ENCODE measurements at regions not wholly inside any gene's neighbourhood (a gene's known extent, or its start where the extent isn't known, plus 50 kb on each side); places are given as distances from the start of the nearest gene placed in this dataset.
A peak's percentile ranks its signal among the peaks of the same experiment; 100 is the strongest.

GRCh38 chr9:85884256-85884655 is 56.7 kb upstream of the NAA35 start:
- WGBS (ENCODE audit: low lambda C conversion rate, missing lambda C conversion rate) = 92% methylated on average over 8 of the region's 8 CpGs
- TF ChIP-seq CTCF (IDR thresholded peaks at IDR 0.05; ENCODE audit: poor library complexity) (no peak), EZH2phosphoT487 (IDR thresholded peaks at IDR 0.05; ENCODE audit: low read depth, severe bottlenecking, unreplicated experiment) (no peak), EZH2 (IDR thresholded peaks at IDR 0.05; ENCODE audit: borderline replicate concordance) (no peak)
- H3K4me2 ChIP-seq = no peak overlapping the region

DNA sequence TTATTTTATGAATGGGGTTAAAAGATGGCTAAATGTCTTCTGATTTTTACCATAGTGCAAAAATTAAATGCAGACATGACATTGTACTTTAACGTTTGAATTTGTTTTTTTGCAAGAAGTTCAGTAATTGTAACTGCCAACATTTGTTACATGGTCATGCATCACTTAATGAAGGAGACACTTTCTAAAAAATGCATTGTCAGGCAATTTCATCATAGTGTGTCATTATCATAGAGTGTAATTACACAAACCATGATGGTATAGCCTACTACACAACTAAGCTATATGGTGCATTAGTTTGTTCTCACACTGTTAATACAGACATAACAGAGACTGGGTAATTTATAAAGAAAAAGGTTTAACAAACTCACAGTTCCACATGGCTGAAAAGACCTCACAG is 50.0 kb upstream of the NAA35 start:
- no peaks in the 10 kb centered on the region for H4K20me1 ChIP-seq (ENCODE audit: insufficient read depth, poor library complexity, severe bottlenecking)
- no peak overlapping the region for H3K4me3 ChIP-seq
- H3K4me2 ChIP-seq = no peak overlapping the region
- H3K36me3 ChIP-seq (replicated peaks; ENCODE audit: insufficient read depth, low read depth) = no peaks in the 10 kb centered on the region
- whole genome bisulfite sequencing (ENCODE audit: low lambda C conversion rate, missing lambda C conversion rate) = 94% methylated on average over 1 of the region's 1 CpG
- TF ChIP-seq CTCF (IDR thresholded peaks at IDR 0.05; ENCODE audit: poor library complexity) (no peak), EZH2 (IDR thresholded peaks at IDR 0.05; ENCODE audit: borderline replicate concordance) (no peak), EZH2phosphoT487 (IDR thresholded peaks at IDR 0.05; ENCODE audit: low read depth, severe bottlenecking, unreplicated experiment) (no peak)
- H3K4me1 ChIP-seq (ENCODE audit: insufficient read depth) = no peaks in the 10 kb centered on the region
- no peaks in the 10 kb centered on the region for H3K79me2 ChIP-seq
- no peak overlapping the region for H2AFZ ChIP-seq
- H3K9me2 ChIP-seq (replicated peaks; ENCODE audit: insufficient read depth) = no peaks in the 10 kb centered on the region
- no peak for DNase-seq (ENCODE audit: low spot score)
- H3K9me3 ChIP-seq (ENCODE audit: low read depth) = no peaks in the 10 kb centered on the region
- no peak overlapping the region for H3K27ac ChIP-seq
- H3K27me3 ChIP-seq = no peaks in the 10 kb centered on the region

More at GRCh38 chr9:85884256-85884655, 56.7 kb upstream of the NAA35 start:
- peak; percentile 7 for DNase-seq (ENCODE audit: low spot score)
- H3K9me3 ChIP-seq (ENCODE audit: low read depth) = no peaks in the 10 kb centered on the region
- no peaks in the 10 kb centered on the region for H3K9me2 ChIP-seq (replicated peaks; ENCODE audit: insufficient read depth)
- H3K4me3 ChIP-seq = no peak overlapping the region
- no peaks in the 10 kb centered on the region for H3K36me3 ChIP-seq (replicated peaks; ENCODE audit: insufficient read depth, low read depth)
- no peaks in the 10 kb centered on the region for H3K79me2 ChIP-seq
- no peak overlapping the region for H3K27ac ChIP-seq
- H4K20me1 ChIP-seq (ENCODE audit: insufficient read depth, poor library complexity, severe bottlenecking) = no peaks in the 10 kb centered on the region
- no peaks in the 10 kb centered on the region for H3K27me3 ChIP-seq
- H3K4me1 ChIP-seq (ENCODE audit: insufficient read depth) = no peaks in the 10 kb centered on the region
- no peak overlapping the region for H2AFZ ChIP-seq

Measured in hepatocyte (in vitro differentiated cells).